NCI-H2107 treated with DMSO at 0.1 percent for 48 hours (cell line): ENCODE measurements at regions not wholly inside any gene's neighbourhood (a gene's known extent, or its start where the extent isn't known, plus 50 kb on each side); places are given as distances from the start of the nearest gene placed in this dataset.

Experiments
- DNase-seq: peaks from one replicate; lab custom pipeline; 2025; ENCODE audit not compliant: unreplicated experiment; lab: John Stamatoyannopoulos, UW

DNA sequence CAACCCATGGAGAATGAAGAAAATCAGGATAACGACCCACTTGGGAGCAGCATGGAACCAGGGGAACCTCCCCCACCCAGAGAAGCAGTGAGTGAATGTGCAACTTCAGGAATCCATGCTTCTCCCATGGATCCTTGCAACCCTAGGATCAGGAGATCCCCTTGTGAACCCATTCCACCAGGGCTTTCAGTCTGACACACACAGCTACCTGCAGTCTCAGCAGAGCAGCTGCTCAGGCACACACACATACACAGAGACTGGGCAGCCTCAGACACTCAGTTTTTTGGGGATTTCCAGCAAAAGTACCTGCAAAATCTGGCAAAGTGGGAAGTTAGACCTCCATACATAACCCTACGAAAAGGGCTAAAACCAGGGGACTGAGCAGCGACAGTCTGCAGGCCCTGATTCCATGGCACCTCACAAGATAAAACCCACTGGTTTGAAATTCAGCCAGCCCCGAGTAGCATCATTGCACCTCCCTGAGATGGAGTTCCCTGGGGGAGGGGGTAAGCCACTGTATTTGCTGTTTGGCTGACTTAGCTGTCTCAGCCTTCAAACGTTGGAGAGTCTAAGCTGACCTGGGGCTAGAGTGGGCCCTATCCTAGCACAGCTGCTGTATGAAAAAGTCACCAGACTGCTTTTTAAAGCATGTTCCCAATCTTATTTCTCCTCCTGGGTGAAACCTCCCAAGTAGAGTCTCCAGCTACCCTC, 737.5 kb upstream of the NDST4 start:
- DNase-seq: no peak

GRCh38 chr4:115844180-115844579, 730.8 kb upstream of the NDST4 start:
- DNase-seq: no peak

DNA sequence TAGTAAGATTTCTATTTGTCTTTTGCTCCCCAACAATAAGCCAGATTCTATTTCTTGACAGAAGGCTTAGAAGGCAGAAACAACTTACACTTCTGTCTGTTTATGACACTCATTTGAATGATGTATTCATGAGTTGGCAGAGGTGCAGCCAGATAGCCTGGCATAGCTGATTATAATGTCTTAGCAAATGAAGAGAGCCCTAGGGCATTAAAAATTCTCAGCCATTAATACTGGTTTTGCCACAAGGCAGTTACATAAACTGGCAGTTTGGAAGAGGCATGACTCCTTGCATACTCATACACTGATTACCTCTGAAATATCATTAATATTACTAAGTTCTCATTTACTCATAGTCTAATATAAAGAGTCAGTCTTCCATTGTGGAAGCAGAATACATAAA, 728.5 kb upstream of the NDST4 start:
- no peak for DNase-seq

DNA sequence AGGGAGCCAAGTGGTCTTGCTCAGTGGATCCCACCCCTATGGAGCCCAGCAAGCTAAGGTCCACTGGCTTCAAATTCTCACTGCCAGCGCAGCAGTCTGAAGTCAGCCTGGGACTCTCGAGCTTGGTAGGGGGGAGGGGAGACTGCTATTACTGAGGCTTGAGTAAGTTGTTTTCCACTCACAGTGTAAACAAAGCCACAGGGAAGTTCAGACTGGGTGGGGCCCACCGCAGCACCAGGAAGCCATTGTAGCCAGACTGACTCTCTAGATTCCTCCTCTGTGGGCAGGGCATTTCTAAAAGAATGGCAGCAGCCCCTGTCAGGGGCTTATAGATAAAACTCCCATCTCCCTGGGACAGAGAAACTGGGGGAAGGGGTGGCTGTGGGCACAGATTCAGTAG, 721.0 kb upstream of the NDST4 start:
- DNase-seq: no peak

DNA sequence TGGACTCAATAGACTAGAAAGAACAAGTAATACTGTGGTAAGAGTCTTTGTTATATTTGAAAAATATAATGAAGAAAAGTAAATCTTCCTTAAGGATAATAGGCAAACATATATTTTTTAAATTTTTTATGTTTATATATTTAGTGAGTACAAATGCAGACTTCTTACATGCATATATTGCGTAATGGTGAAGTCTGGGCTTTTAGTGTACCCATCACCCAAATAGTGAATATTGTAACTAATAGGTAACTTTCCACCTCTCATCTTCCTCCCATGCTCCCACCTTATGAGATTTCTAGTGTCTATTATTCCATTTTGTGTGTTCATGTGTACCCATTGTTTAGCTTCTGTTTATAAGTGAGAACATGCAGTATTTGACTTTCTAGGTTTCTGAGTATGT, 711.2 kb upstream of the NDST4 start:
- DNase-seq: no peak

- no peak for DNase-seq
These were observed 690.4 kb upstream of the NDST4 start for GRCh38 chr4:115803825-115804224.

DNA sequence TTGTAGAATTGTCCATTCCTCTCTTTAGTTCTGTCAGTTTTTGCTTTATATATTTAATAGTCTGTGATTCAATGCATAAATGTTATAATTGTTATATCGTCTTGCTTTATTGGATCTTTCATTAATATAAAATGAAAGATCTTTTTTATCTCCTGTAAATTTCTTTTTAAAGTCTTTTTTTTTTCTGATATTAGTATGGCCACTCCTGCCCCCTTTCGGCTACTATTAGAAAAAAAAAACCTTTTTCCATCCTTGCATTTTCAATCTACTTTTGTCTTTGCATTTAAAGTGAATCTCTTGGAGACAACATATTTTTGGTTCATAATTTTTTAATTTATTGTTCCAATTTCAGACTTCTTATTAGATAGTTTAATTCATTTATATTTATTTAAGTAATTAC, 677.4 kb upstream of the NDST4 start:
- DNase-seq: no peak

DNA sequence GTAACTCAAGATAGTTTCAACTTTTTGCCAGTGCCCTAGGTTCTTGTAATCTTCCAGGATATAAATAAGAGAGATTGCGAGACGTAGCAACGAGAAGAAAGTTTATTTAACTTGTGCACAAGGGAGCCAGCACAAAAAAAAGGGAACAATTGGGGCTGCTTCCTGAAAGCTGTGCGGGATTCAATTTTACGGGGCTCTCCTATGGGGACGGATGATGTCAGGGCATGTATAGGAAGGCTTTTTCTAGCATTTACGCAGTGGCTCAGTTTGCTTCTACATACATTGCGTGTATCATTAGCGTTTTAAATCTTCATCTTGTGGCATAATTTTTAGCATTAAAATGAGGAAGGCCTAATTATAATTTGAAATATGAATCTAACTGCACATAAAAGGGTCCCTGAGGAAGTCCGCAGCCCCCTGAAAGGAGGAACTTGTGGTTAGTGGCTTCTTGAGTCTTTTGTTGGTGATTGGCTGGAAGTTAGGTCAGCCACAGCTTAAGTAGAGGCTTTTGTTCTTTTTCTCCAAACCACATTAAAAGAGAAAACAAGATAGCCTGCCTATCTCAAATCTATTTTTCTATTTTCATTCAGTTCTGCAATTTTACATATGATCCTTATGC, 668.2 kb upstream of the NDST4 start:
- DNase-seq: no peak

DNA sequence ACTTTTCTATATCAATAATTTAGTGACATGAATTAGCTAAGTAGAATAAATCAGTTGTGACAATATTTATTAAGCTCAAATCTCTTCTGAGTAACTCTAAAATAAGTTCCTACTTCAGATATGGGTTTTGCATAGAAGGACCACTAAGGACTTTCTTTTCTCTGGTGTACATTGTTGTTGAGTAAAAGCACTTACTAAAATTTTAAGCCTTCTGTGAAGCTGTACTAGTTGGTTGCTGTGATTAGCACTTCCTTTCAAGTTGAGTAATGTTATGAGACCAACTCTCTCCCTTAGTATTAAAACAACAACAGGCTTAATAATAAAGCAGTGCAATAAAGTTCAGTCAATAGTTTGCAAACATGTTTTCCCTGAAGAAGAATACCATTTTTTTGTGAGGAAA, 667.4 kb upstream of the NDST4 start:
- DNase-seq: no peak

GRCh38 chr4:115780268-115780667, 666.8 kb upstream of the NDST4 start:
- DNase-seq: no peak

DNA sequence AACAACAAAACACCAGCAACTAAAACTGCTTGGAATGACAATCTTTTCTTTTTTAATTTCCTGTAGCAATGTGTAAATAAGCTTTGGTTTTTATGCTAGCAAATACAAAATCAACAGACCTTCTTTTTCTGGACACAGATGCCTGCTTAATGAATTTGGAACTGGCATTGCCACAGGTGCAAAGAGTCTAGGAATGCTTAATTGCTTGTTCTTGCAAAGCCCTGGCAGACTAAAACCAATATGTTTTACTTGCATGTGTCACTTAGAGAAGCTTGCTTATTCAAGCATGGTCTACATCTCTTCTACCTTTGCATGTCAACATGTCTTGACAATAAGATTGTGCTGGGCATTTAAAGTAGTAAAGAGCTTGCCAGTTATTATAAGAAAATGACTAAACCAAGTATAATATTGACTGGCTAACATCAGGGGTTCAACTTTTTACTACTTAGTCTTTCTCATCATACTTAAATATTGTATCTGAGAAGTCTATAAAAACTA, 656.7 kb upstream of the NDST4 start:
- no peak for DNase-seq

GRCh38 chr4:115769396-115769795, 656.0 kb upstream of the NDST4 start:
- no peak for DNase-seq

DNA sequence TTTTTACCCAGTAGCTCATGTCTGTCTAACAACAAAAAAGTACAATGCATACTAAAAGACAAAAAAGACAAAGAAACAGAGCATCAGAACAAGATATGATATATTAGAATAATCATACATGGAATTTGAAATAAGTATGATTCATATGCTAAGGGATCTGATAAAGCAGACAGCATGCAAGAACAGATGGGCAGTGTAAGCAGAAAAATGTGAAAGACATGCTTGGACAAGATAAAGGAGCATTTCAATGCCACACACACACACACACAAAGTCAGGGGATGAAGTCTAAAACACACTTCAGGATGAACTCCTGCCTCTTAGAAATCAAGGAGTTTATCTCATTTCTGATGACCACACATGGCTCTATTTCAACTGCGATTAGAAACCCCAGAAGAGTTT, 649.6 kb upstream of the NDST4 start:
- no peak for DNase-seq

- no peak for DNase-seq
These were observed 645.8 kb upstream of the NDST4 start for GRCh38 chr4:115759231-115759630.

GRCh38 chr4:115749404-115749803, 636.0 kb upstream of the NDST4 start:
- DNase-seq: no peak

GRCh38 chr4:115740806-115741205, 627.4 kb upstream of the NDST4 start:
- no peak for DNase-seq

- no peak for DNase-seq
These were observed 616.4 kb upstream of the NDST4 start for GRCh38 chr4:115729739-115730266.

GRCh38 chr4:115723621-115724020, 610.2 kb upstream of the NDST4 start:
- DNase-seq: no peak

DNA sequence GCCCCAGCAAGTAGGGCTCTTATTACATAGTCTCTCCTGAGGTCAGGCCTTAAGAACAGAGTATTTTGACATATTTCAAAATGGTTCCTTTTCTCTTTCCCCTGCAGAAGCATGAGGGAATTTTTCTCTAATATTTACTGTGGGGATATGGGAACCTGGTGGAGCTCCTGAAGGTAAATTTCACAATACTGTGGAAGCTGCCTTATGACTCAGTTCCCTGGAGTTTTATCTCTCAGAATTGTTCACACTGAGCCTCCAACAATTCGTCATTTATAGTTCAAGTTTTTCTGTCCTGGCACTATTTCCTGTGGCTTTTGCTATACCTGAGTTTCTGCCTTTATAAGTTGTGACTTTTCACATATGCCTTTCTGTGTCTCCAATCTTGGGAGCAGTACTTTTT, 607.2 kb upstream of the NDST4 start:
- DNase-seq: no peak

DNA sequence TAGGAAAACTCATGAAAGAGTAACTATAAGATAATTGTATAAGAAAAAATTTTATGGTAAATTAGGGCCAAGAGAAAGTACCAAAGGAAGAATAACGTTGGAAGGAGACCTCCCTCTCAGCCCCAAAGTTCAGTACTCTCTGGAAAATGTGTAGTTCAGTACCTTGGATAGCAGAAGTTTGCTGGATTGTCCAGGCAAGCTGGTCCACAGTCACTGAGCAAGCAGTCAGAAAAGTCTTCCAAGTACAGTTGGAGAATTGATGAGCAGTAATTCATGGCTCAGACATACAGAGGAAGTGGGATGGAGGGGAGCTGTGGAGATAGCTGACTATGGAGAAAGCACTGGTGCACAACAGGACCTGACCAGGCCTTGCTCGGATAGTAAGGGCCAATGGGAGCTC, 598.2 kb upstream of the NDST4 start:
- no peak for DNase-seq

DNA sequence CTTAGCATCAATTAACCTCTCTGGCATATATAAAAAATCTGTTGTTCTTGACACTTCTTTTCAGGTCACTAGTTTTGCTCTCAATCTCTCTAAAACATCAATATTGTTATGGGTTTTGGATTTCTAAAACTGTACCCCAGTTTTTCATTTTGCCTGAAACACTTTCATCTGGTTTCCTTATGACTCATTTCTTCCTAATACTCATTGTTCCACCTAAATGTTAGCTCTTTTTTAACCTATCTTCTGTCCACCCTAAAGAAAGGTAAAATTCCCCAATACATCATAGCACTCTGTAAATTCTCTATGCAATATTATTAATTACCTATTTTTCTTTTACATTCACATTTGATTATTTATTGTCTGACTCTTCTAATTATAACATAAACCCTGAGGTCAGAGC, 575.5 kb upstream of the NDST4 start:
- no peak for DNase-seq

DNA sequence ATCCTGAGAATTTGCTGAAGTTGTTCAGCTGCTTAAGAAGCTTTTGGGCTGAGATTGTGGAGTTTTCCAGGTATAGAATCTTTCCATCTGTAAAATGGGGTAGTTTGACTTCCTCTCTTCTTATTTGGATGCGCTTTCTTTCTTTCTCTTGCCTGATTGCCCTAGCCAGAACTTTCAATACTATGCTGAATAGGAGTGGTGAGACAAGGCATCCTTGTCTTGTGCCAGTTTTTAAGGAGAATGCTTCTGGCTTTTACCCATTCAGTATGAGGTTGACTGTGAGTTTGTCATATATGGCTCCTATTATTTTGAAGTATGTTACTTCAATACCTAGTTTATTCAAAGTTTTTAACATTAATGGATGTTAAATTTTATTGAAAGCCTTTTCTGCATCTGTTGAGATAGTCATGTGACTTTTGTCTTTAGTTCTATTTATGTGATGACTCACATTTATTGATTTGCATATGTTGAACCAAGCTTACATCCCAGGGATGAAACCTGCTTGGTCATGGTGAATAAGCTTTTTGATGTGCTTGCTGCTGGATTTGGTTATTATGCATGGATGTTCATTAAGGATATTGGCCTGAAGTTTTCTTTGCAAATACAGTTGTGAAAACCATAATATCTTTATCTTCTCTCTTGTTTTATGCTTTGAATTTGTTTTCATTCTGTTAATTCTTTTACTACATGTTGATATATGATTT, 573.8 kb upstream of the NDST4 start:
- no peak for DNase-seq
